Endothelial cell (in vitro differentiated cells): ENCODE measurements at regions not wholly inside any gene's neighbourhood (a gene's known extent, or its start where the extent isn't known, plus 50 kb on each side); places are given as distances from the start of the nearest gene placed in this dataset.

Source experiments
- DNase-seq: peaks from one replicate; pipeline ENCODE4 v3.0.0; 2021; ENCODE audit warnings: low spot score
- H3K27ac Mint-ChIP-seq: one replicate; pipeline ENCODE4 v1.8.0; 2021; ENCODE audit warnings: mixed read lengths, inconsistent platforms; ENCODE audit not compliant: unreplicated experiment
- H3K27me3 Mint-ChIP-seq: one replicate; pipeline ENCODE4 v1.8.0; 2021; ENCODE audit warnings: mild to moderate bottlenecking, moderate library complexity, mixed read lengths, inconsistent platforms; ENCODE audit not compliant: unreplicated experiment
- H3K36me3 Mint-ChIP-seq: one replicate; pipeline ENCODE4 v1.8.0; 2021; ENCODE audit warnings: mild to moderate bottlenecking, low read depth, mixed read lengths, inconsistent platforms; ENCODE audit not compliant: unreplicated experiment
- H3K4me1 Mint-ChIP-seq: one replicate; pipeline ENCODE4 v1.8.0; 2021; ENCODE audit warnings: mild to moderate bottlenecking, mixed read lengths, inconsistent platforms; ENCODE audit not compliant: unreplicated experiment
- H3K4me3 Mint-ChIP-seq: one replicate; pipeline ENCODE4 v1.8.0; 2021; ENCODE audit warnings: mild to moderate bottlenecking, mixed read lengths, inconsistent platforms; ENCODE audit not compliant: unreplicated experiment
- H3K9me3 Mint-ChIP-seq: one replicate; pipeline ENCODE4 v1.8.0; 2021; ENCODE audit warnings: mixed read lengths, inconsistent platforms; ENCODE audit not compliant: unreplicated experiment
- CTCF ChIP-seq: fragments of 200-600 bp; sonication (generic); IDR thresholded peaks from one replicate; pipeline ENCODE4 v1.5.0; 2021; ENCODE audit warnings: antibody characterized with exemption; ENCODE audit not compliant: unreplicated experiment

DNA sequence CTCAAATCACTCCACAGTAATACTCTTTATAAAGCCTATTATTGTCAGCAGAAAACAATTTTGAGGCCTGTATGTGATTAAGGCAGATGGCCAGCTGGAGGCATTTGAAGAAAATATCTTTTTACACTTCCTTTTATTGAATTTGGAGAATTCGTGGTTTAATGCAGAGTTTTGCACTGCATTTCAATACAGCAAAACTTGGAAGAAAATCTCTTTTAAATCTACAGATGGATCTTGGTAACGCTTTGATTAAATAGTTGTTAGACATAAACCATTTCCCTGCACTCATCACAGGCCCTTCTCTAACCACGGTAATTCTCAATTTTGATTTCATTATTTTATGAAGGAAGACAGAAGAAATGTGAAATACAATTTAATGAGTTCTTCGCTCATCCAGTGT, 185.7 kb downstream of the RFC3 start:
- DNase-seq, result no peak
- Mint-ChIP-seq H3K4me3 (no peak overlapping the region), H3K27me3 (peaks cover 2% of the 10 kb centered on the region), H3K9me3 (no peaks in the 10 kb centered on the region), H3K36me3 (no peaks in the 10 kb centered on the region), H3K27ac (no peak overlapping the region), H3K4me1 (no peaks in the 10 kb centered on the region)
- TF ChIP-seq CTCF, result no peak

DNA sequence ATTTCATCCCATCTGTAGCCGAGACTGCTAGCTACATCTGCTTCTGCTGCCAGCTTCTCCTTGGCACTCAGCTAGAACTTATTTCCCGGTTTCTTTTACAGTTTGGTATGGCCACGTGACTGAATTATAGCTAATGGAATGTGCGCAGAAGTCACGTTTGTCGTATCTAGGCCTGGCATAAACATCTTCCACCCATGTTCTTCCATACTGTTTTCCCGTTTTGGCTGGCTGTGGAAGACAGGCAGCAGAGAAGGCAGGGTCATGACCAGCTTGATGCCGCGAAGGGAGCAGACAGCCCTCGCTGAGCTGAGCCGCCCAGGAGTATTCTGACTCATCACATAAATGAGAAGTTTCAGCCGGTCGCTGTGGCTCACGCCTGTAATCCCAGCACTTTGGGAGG, 186.7 kb downstream of the RFC3 start:
- no peak for TF ChIP-seq CTCF
- Mint-ChIP-seq H3K4me3 (no peak overlapping the region), H3K27me3 (peaks cover 2% of the 10 kb centered on the region), H3K4me1 (no peaks in the 10 kb centered on the region), H3K9me3 (no peaks in the 10 kb centered on the region), H3K27ac (no peak overlapping the region), H3K36me3 (no peaks in the 10 kb centered on the region)
- no peak for DNase-seq

DNA sequence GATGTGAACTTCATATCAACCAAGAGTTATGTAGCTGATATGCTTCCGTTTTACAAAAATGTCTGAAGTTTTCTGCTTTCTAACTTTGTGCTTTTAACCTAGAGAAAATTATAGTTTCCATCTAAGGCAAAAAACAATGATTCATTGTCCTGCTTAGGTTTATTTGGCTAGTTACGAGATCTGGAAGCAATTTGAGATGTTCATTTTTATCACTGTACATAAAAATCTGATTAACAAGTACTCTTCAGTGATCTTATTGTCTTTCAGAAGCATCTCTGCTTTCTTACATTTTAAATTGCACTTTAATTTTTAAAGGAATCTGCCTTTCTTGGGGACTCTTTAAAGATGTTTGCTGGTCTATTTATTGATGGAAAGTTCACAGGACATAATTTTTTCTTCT, 188.1 kb downstream of the RFC3 start:
- Mint-ChIP-seq H3K27ac (no peak overlapping the region), H3K9me3 (no peaks in the 10 kb centered on the region), H3K4me3 (no peak overlapping the region), H3K36me3 (no peaks in the 10 kb centered on the region), H3K4me1 (no peaks in the 10 kb centered on the region), H3K27me3 (no peaks in the 10 kb centered on the region)
- no peak for DNase-seq
- no peak for TF ChIP-seq CTCF

GRCh38 chr13:34011552-34012085, 193.7 kb downstream of the RFC3 start:
- H3K27ac Mint-ChIP-seq, result no peak overlapping the region
- TF ChIP-seq CTCF, result no peak
- no peaks in the 10 kb centered on the region for H3K9me3 Mint-ChIP-seq
- H3K4me1 Mint-ChIP-seq, result no peaks in the 10 kb centered on the region
- no peaks in the 10 kb centered on the region for H3K36me3 Mint-ChIP-seq
- no peaks in the 10 kb centered on the region for H3K27me3 Mint-ChIP-seq
- DNase-seq, result no peak
- no peak overlapping the region for H3K4me3 Mint-ChIP-seq

GRCh38 chr13:34012382-34012781, 194.4 kb downstream of the RFC3 start:
- no peak overlapping the region for H3K27ac Mint-ChIP-seq
- no peak overlapping the region for H3K4me3 Mint-ChIP-seq
- H3K9me3 Mint-ChIP-seq, result no peaks in the 10 kb centered on the region

More at GRCh38 chr13:34012382-34012781, 194.4 kb downstream of the RFC3 start:
- H3K4me1 Mint-ChIP-seq, result no peaks in the 10 kb centered on the region
- DNase-seq, result no peak
- no peaks in the 10 kb centered on the region for H3K36me3 Mint-ChIP-seq
- H3K27me3 Mint-ChIP-seq, result no peaks in the 10 kb centered on the region
- no peak for TF ChIP-seq CTCF
